ENCODE measurements at regions not wholly inside any gene's neighbourhood (a gene's known extent, or its start where the extent isn't known, plus 50 kb on each side); places are given as distances from the start of the nearest gene placed in this dataset.

- POLR2A ChIA-PET = no interaction called here
Observed at GRCh38 chr13:42401376-42401775, 129.4 kb downstream of the AKAP11 start.

More at GRCh38 chr13:42401376-42401775, 129.4 kb downstream of the AKAP11 start:
- Histone ChIP-seq H3K4me1 (ENCODE audit: control insufficient read depth in 1 of 2, insufficient read depth in 2 of 2, low read length in 2 of 2) (no peaks in the 10 kb centered on the region), H3K9me3 (ENCODE audit: control insufficient read depth in 1 of 2, insufficient read depth in 1 of 2, low read depth in 1 of 2, low read length in 2 of 2) (no peaks in the 10 kb centered on the region), H4K20me1 (ENCODE audit: insufficient read depth) (no peaks in the 10 kb centered on the region), H3K4me2 (ENCODE audit: low read length) (no peak overlapping the region), H3K4me3 (replicated peaks in 1 of 2; ENCODE audit: low read depth in 1 of 2, low read length in 2 of 2) (no peak overlapping the region), H3K27ac (ENCODE audit: low read depth, low read length) (no peak overlapping the region), H2AFZ (ENCODE audit: low read depth, low read length, poor library complexity, severe bottlenecking) (no peak overlapping the region), H3K36me3 (ENCODE audit: control insufficient read depth in 1 of 2, insufficient read depth in 2 of 2, low read length in 2 of 2) (no peaks in the 10 kb centered on the region), H3K9me2 (ENCODE audit: insufficient read depth) (no peaks in the 10 kb centered on the region), H3K27me3 (ENCODE audit: insufficient read depth, low read length) (peaks cover 12% of the 10 kb centered on the region; the same call in 1 of the 2 replicates), H3K9ac (ENCODE audit: low read length) (no peak overlapping the region), H3K79me2 (ENCODE audit: insufficient read depth, low read length) (no peaks in the 10 kb centered on the region)
- ChIA-PET CTCF (no interaction called here), RAD21 (ENCODE audit: low non-redundant PET in 1 of 2, low total read pairs in 2 of 2, uncharacterized antibody in 2 of 2, unreplicated experiment in 2 of 2) (no interaction called here)
- BruUV-seq (replicated peaks) = no TSS peak
- TF ChIP-seq EZH2phosphoT487 (IDR thresholded peaks at IDR 0.05; ENCODE audit: borderline replicate concordance) (no peak), CEBPB (IDR thresholded peaks at IDR 0.05; ENCODE audit: low read depth) (no peak), ZBTB33 (IDR thresholded peaks at IDR 0.05; ENCODE audit: extremely low read depth, insufficient replicate concordance, low read length) (no peak), ZNF274 (IDR thresholded peaks at IDR 0.05; ENCODE audit: low read depth, low read length) (no peak), TCF7L2 (IDR thresholded peaks at IDR 0.05; ENCODE audit: borderline replicate concordance, extremely low read depth, insufficient read depth, insufficient read length) (no peak), POLR2A (IDR thresholded peaks at IDR 0.05; ENCODE audit: borderline replicate concordance, extremely low read depth, insufficient read depth, insufficient read length) (no peak), SRF (IDR thresholded peaks at IDR 0.05; ENCODE audit: low read depth) (no peak), ZFX (IDR thresholded peaks at IDR 0.05) (no peak), EZH2 (IDR thresholded peaks at IDR 0.05) (no peak), MAX (IDR thresholded peaks at IDR 0.05) (no peak), POLR2AphosphoS5 (IDR thresholded peaks at IDR 0.05; ENCODE audit: low read depth, low read length) (no peak), EGR1 (IDR thresholded peaks at IDR 0.05; ENCODE audit: low read depth) (no peak), JUND (IDR thresholded peaks at IDR 0.05) (no peak), ELF1 (IDR thresholded peaks at IDR 0.05; ENCODE audit: borderline replicate concordance, low read depth) (no peak), REST (IDR thresholded peaks at IDR 0.05; ENCODE audit: low read depth) (no peak), YY1 (IDR thresholded peaks at IDR 0.05; ENCODE audit: extremely low read depth, insufficient replicate concordance, low read depth, low read length) (no peak), FOSL1 (IDR thresholded peaks at IDR 0.05; ENCODE audit: low read depth) (no peak), CTCF (IDR thresholded peaks at IDR 0.05 in 2 of 3, conservative IDR thresholded peaks at IDR 0.05 in 1 of 3; ENCODE audit: borderline replicate concordance in 1 of 3, insufficient read depth in 1 of 3, low read depth in 2 of 3, low read length in 2 of 3) (no peak), SP1 (IDR thresholded peaks at IDR 0.05; ENCODE audit: low read depth) (no peak), ATF3 (IDR thresholded peaks at IDR 0.05) (no peak)
- DNase-seq (ENCODE audit: low read depth, low spot score) = no peak
- no peak for ATAC-seq
- intact Hi-C loops (cut with micrococcal nuclease) = no loop called here

Data from HCT116 (cell line).